ENCODE measurements at regions not wholly inside any gene's neighbourhood (a gene's known extent, or its start where the extent isn't known, plus 50 kb on each side); places are given as distances from the start of the nearest gene placed in this dataset.

DNA sequence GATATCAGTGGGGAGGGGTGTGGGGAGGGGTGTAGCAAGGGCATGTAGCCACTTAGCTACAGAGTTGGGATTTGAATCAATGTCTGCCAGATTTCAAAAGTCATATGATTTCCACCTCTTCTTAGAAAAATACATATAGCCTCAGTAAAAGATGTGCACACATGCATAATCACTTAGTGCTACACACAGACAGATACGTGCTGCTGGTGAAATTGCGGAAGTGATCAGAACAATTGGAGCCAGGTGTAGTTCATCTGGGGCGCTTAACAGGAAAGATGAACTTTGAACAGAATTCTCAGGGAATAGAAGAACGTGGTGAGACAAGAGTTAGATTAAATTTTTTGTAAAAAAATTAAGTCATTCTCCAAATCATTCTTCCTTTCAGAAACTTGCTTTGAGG is 333.1 kb downstream of the KCNRG start:
- H2AK9ac ChIP-seq (replicated peaks; ENCODE audit: low read depth, low read length, poor library complexity) = no peak overlapping the region
- no peak overlapping the region for H2BK5ac ChIP-seq (ENCODE audit: low read depth, low read length, poor library complexity, severe bottlenecking)
- no CpG with 5 or more reads among the region's 4 CpGs for WGBS, 2 experiments (ENCODE audit: extremely low coverage in 2 of 2, insufficient read length in 1 of 2)
- peaks cover 14% of the 10 kb centered on the region for H3K27me3 ChIP-seq (ENCODE audit: control insufficient read depth, insufficient read depth, low read length)
- H2AFZ ChIP-seq (replicated peaks; ENCODE audit: low read length, poor library complexity) = no peak overlapping the region
- peaks cover 2% of the 10 kb centered on the region; the same call in 1 of the 2 replicates for H3K4me1 ChIP-seq (ENCODE audit: control insufficient read depth, insufficient read depth, low read length)
- TF ChIP-seq MAFK (IDR thresholded peaks at IDR 0.05; ENCODE audit: low read depth, low read length) (no peak), RFX5 (IDR thresholded peaks at IDR 0.05; ENCODE audit: low read depth, low read length) (no peak), BHLHE40 (IDR thresholded peaks at IDR 0.05; ENCODE audit: low read depth, low read length) (no peak), RAD21 (IDR thresholded peaks at IDR 0.05; ENCODE audit: low read length) (no peak), SMC3 (IDR thresholded peaks at IDR 0.05; ENCODE audit: low read depth, low read length) (no peak), RCOR1 (IDR thresholded peaks at IDR 0.05; ENCODE audit: insufficient replicate concordance, low read length) (no peak), CEBPB (IDR thresholded peaks at IDR 0.05; ENCODE audit: low read depth, low read length) (no peak), FOS (IDR thresholded peaks at IDR 0.05; ENCODE audit: low read depth, low read length) (no peak), CHD1 (IDR thresholded peaks at IDR 0.05; ENCODE audit: low read depth, low read length) (no peak), NFE2L2 (IDR thresholded peaks at IDR 0.05; ENCODE audit: low read depth, low read length) (no peak), MXI1 (IDR thresholded peaks at IDR 0.05; ENCODE audit: borderline replicate concordance, low read depth, low read length) (no peak), MAZ (IDR thresholded peaks at IDR 0.05; ENCODE audit: borderline replicate concordance, low read depth, low read length) (no peak), POLR2A (IDR thresholded peaks at IDR 0.05; ENCODE audit: low read depth, low read length) (no peak)
- TF ChIP-seq, protein P1, sequence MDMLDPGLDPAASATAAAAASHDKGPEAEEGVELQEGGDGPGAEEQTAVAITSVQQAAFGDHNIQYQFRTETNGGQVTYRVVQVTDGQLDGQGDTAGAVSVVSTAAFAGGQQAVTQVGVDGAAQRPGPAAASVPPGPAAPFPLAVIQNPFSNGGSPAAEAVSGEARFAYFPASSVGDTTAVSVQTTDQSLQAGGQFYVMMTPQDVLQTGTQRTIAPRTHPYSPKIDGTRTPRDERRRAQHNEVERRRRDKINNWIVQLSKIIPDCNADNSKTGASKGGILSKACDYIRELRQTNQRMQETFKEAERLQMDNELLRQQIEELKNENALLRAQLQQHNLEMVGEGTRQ (IDR thresholded peaks at IDR 0.05; ENCODE audit: low read depth, low read length) = no peak
- TF ChIP-seq, protein P2, sequence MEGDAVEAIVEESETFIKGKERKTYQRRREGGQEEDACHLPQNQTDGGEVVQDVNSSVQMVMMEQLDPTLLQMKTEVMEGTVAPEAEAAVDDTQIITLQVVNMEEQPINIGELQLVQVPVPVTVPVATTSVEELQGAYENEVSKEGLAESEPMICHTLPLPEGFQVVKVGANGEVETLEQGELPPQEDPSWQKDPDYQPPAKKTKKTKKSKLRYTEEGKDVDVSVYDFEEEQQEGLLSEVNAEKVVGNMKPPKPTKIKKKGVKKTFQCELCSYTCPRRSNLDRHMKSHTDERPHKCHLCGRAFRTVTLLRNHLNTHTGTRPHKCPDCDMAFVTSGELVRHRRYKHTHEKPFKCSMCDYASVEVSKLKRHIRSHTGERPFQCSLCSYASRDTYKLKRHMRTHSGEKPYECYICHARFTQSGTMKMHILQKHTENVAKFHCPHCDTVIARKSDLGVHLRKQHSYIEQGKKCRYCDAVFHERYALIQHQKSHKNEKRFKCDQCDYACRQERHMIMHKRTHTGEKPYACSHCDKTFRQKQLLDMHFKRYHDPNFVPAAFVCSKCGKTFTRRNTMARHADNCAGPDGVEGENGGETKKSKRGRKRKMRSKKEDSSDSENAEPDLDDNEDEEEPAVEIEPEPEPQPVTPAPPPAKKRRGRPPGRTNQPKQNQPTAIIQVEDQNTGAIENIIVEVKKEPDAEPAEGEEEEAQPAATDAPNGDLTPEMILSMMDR (conservative IDR thresholded peaks at IDR 0.05; ENCODE audit: low read depth, low read length) = no peak
- TF ChIP-seq, protein P3, sequence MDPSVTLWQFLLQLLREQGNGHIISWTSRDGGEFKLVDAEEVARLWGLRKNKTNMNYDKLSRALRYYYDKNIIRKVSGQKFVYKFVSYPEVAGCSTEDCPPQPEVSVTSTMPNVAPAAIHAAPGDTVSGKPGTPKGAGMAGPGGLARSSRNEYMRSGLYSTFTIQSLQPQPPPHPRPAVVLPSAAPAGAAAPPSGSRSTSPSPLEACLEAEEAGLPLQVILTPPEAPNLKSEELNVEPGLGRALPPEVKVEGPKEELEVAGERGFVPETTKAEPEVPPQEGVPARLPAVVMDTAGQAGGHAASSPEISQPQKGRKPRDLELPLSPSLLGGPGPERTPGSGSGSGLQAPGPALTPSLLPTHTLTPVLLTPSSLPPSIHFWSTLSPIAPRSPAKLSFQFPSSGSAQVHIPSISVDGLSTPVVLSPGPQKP (IDR thresholded peaks at IDR 0.05; ENCODE audit: borderline replicate concordance, low read depth, low read length) = no peak
- no peaks in the 10 kb centered on the region for H3K79me1 ChIP-seq (ENCODE audit: low read depth in 1 of 2, low read length in 2 of 2)
- no TSS peak for BruUV-seq (replicated peaks)
- no peaks in the 10 kb centered on the region for H3K36me3 ChIP-seq (ENCODE audit: control insufficient read depth, insufficient read depth, low read length)
- no peak overlapping the region for H2BK20ac ChIP-seq (ENCODE audit: low read depth, low read length)
- H4K91ac ChIP-seq (ENCODE audit: insufficient read depth, low read depth, low read length) = no peak overlapping the region
- no peak overlapping the region for H4K5ac ChIP-seq (ENCODE audit: low read depth, low read length)
- H3K4ac ChIP-seq (ENCODE audit: low read depth, low read length) = no peak overlapping the region
- POLR2A ChIA-PET (ENCODE audit: unreplicated experiment) = interaction anchor here (0.6 kb wide), 1 partner anchor 28 kb away, joined by 20 read pairs; no protein-coding TSS in a partner anchor
- in situ Hi-C loops (cut with MboI; ENCODE audit: low sequenced_read_pairs) (no loop called here), dilution Hi-C loops (cut with HindIII; ENCODE audit: low sequenced_read_pairs, unreplicated experiment) (no loop called here), intact Hi-C loops (cut with micrococcal nuclease) (no loop called here)
- 0 out of 2 replicates have a peak, but pooled peaks cover 4% of the 10 kb centered on the region for H3K9me1 ChIP-seq (ENCODE audit: insufficient read depth, low read length)
- H2BK120ac ChIP-seq (ENCODE audit: low read depth, low read length) = no peak overlapping the region
- no peak overlapping the region for H3K4me3 ChIP-seq (ENCODE audit: insufficient read depth, low read depth, low read length)
- no peaks in the 10 kb centered on the region for H4K20me1 ChIP-seq (ENCODE audit: insufficient read depth, low read length)
- H2BK15ac ChIP-seq (ENCODE audit: low read depth, low read length) = no peak overlapping the region
- no peak overlapping the region for H3K9ac ChIP-seq (ENCODE audit: low read depth, low read length)
- H3K14ac ChIP-seq (replicated peaks; ENCODE audit: low read depth, low read length) = no peak overlapping the region
- H3K56ac ChIP-seq (ENCODE audit: extremely low read depth, insufficient read depth, low read length) = no peak overlapping the region
- no peak overlapping the region for H3K27ac ChIP-seq (ENCODE audit: insufficient read depth, low read length)
- CTCF ChIA-PET = no interaction called here
- no peak overlapping the region for H3K23ac ChIP-seq (ENCODE audit: low read depth, low read length)
- H4K8ac ChIP-seq (ENCODE audit: low read depth in 2 of 2, low read length in 2 of 2) = no peak overlapping the region
- H3K18ac ChIP-seq (ENCODE audit: low read depth, low read length) = no peak overlapping the region
- no peak for ATAC-seq (ENCODE audit: low read depth)
- H3K4me2 ChIP-seq (ENCODE audit: low read depth, low read length) = no peak overlapping the region
- no peak overlapping the region for H2AK5ac ChIP-seq (ENCODE audit: low read depth, low read length)
- no peak for DNase-seq
- no peaks in the 10 kb centered on the region for H3K9me3 ChIP-seq (ENCODE audit: control insufficient read depth, insufficient read depth, low read length)
